GM10266 (cell line): ENCODE measurements at regions not wholly inside any gene's neighbourhood (a gene's known extent, or its start where the extent isn't known, plus 50 kb on each side); places are given as distances from the start of the nearest gene placed in this dataset.
"Not testable (repeated sequence)": the region's sequence is repeated elsewhere in the genome, so short reads cannot be mapped to it uniquely, and the experiment has no call there.

Experiments
- DNase-seq: peaks from one replicate; pipeline ENCODE4 v3.0.0; 2012; ENCODE audit errors: extremely low spot score
- CTCF ChIP-seq: IDR thresholded peaks from 2 replicates; pipeline ENCODE4 v1.5.1; 2012; ENCODE audit warnings: mild to moderate bottlenecking, low read depth; ENCODE audit not compliant: control insufficient read depth, insufficient read depth; ENCODE audit errors: missing control alignments

- no peak for TF ChIP-seq CTCF
These were observed 311.5 kb downstream of the SOCS6 start for GRCh38 chr18:70600225-70600925.

GRCh38 chr18:70598406-70598805 lies 309.6 kb downstream of the SOCS6 start:
- no peak for TF ChIP-seq CTCF
- DNase-seq = no peak

More at GRCh38 chr18:70600225-70600925, 311.5 kb downstream of the SOCS6 start:
- no peak for DNase-seq

- DNase-seq = no peak
- TF ChIP-seq CTCF = no peak
These were observed 294.1 kb downstream of the SOCS6 start for GRCh38 chr18:70582981-70583380.

- no peak for TF ChIP-seq CTCF
These were observed 289.6 kb downstream of the SOCS6 start for GRCh38 chr18:70578480-70578879.

GRCh38 chr18:70577023-70577420 lies 288.2 kb downstream of the SOCS6 start:
- no peak for DNase-seq
- TF ChIP-seq CTCF = no peak

More at GRCh38 chr18:70578480-70578879, 289.6 kb downstream of the SOCS6 start:
- no peak for DNase-seq

- no peak for TF ChIP-seq CTCF
These were observed 287.6 kb downstream of the SOCS6 start for GRCh38 chr18:70576276-70577022.

GRCh38 chr18:70574951-70575350 lies 286.1 kb downstream of the SOCS6 start:
- DNase-seq = not testable (repeated sequence)

More at GRCh38 chr18:70576276-70577022, 287.6 kb downstream of the SOCS6 start:
- no peak for DNase-seq

- DNase-seq = not testable (repeated sequence)
These were observed 280.8 kb downstream of the SOCS6 start for GRCh38 chr18:70569647-70570046.
